GM19023 (cell line): ENCODE measurements at regions not wholly inside any gene's neighbourhood (a gene's known extent, or its start where the extent isn't known, plus 50 kb on each side); places are given as distances from the start of the nearest gene placed in this dataset.
"Not testable (repeated sequence)": the region's sequence is repeated elsewhere in the genome, so short reads cannot be mapped to it uniquely, and the experiment has no call there.

Experiments
- ATAC-seq: cut with Tn5 transposase; IDR thresholded peaks from one replicate; pipeline ENCODE4 v1.9.1; 2021; ENCODE audit warnings: mild to moderate bottlenecking, moderate library complexity; ENCODE audit not compliant: unreplicated experiment

DNA sequence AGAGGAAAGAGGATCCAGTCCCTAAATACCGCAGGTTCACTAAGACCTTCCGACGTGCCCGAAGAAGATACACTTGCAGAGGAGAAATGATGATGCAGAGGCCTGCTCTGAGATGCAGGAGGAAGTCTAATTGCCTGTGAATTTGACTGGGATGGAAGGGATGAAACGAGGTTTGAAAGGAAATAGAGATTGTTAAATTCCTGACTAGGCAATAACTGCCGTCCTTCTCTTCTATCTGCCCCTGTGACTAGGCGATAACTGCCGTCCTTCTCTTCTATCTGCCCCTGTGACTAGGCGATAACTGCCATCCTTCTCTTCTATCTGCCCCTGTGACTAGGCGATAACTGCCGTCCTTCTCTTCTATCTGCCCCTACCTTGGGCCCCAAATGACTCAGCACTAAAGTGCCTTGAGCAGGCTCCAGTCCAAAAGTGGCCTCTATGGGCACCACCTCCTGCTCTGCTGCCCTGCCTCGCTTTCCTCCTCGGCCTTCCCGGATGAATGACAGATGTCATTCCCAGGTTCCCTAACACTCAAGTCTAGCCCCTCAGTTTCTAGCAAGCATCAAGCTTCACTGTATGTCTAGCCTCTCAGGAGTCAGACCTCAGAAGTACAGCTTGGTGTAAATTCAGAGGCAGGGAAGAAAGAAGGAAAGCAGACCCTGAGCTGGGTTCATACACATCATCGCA, 189.1 kb downstream of the FOXD4L6 start:
- ATAC-seq, result not testable (repeated sequence)

DNA sequence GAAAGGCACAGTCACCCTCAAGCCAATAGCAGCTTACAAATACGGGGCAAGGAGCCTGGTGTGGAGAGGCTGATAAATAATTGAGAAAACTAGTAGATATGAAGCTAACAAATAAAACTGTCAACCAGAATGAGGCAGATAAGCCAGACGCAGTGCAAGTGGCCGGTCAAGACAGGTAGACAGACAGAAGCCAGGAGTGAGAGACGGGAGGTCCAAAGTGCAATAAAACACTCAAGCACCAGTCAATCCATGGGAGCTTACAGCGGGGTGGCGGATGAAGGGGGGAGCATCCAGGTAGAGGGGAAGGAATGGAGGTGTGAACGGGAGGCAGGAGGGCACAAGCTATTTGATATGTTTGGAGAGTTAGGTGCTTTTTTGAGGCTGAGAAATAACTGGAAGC, 193.1 kb downstream of the FOXD4L6 start:
- no peak for ATAC-seq

DNA sequence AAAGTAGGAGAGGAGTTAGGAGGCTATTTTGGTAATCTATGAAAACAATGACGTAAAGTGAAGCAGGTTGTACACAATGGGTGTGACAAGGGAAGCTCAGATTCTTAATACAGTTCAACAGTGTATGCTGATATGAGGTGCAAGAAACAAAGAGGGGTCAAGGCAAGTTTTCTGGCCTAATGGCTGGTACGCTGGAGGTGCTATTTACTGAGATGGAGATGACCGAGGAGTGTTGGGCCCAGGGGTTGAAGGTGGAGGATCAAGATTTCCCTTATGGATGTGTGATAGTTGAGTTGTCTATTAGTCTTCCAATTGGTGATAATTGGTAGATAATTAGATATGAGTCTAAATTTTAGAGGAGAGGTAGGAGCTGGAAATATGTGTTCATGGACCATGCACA, 194.0 kb downstream of the FOXD4L6 start:
- ATAC-seq, result not testable (repeated sequence)

DNA sequence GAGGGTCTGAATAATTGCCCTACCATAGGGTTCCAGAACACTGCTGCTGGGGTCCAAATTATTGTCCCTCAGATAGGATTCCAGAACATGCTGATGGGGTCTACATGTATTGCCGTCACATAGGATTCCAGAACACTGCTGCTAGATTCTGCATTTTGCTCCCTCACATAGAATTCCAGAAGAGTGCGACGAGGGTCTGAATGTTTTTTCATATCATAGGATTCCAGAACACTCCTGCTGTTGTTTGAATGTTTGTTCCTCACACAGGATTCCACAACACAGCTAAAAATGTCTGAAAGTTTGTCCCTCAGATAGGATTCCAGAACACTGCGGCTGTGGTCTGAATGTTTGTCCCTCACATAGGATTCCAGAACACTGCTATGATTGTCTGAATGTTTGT, 198.1 kb downstream of the FOXD4L6 start:
- not testable (repeated sequence) for ATAC-seq

DNA sequence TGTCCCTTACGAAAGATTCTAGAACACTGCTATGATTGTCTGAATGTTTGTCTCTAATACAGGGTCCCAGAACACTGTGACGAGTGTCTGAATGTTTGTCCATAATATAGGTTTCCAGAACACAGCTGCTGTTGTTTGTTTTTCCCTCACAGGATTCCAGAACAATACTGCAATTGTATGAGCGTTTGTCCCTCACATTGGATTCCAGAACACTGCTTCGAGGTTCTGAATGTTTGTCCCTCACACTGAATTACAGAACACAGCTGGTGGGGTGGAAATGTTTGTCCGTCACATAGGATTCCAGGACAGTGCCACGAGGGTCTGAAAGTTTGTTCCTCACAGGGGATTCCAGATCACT, 199.0 kb downstream of the FOXD4L6 start:
- not testable (repeated sequence) for ATAC-seq

DNA sequence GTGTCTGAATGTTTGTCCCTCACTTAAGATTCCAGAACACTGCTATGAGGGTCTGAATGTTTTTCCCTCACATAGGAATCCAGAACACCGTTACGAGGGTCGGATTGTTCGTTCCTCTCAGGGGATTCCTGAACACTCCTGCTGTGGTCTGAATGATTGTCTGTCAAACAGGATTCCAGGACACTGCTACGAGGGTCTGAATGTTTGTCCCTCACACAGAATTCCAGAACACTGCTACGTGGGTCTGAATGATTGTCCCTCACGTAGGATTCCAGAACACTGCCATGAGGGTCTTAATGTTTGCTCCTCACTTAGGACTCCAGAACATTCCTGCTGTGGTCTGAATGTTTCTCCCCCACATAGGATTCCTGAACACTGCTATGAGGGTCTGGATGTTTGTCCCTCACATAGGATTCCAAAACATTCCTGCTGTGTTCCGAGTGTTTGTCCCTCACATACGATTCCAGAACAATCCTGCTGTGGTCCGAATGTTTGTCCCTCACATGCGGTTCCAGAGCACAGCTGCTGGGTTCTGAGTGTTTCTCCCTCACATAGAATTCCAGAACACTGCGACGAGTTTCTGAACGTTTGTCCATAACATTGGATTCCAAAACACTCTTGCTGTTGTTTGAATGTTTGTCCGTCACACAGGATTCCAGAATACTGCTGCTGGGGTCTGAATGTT, 199.5 kb downstream of the FOXD4L6 start:
- ATAC-seq, result no peak

DNA sequence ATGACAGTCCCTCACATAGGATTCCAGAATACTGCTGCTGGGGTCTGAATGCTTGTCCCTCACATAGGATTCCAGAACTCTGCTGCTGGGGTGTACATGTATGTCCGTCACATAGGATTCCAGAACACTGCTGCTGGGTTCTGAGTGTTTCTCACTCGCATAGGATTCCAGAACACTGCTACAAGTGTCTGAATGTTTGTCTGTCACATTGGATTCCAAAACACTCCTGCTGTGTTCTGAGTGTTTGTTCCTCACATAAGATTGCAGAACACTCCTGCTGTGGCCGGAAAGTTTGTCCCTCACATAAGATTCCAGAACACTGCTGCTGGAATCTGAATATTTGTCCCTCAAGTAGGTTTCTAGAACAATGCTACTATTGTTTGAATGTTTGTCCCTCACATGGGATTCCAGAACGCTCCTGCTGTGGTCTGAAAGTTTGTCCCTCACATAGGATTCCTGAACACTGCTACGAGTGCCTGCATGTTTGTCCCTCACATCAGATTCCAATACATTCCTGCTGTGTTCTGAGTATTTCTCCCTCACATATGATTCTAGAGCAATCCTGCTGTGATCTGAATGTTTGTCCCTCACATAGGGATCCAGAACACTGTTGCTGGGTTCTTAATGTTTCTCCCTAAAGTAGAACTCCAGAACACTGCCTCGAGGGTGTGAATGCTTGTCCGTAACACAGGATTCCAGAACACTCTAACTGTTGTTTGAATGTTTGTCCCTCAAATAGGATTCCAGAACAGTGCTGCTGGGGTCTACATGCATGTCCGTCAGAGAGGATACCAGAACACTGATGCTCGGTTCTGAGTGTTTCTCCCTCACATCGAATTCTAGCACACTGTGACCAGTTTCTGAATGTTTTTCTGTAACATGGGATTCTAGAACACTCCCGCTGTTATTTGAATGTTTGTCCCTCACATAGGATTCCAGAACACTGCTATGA, 200.4 kb downstream of the FOXD4L6 start:
- ATAC-seq, result no peak

DNA sequence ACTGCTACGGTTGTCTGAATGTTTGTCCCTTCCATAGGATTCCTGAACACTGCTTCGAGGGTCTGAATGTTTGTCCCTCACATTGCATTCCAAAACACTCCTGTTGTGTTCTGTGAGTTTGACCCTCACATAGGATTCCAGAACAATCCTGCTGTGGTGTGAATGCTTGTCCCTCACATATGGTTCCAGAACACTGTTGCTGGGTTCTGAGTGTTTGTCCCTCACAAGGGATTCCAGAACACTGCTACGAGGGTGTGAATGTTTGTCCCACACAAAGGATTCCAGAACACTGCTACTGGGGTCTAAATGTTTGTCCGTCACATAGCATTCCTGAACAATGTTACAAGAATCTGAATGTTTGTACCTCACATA, 201.2 kb downstream of the FOXD4L6 start:
- ATAC-seq, result no peak

DNA sequence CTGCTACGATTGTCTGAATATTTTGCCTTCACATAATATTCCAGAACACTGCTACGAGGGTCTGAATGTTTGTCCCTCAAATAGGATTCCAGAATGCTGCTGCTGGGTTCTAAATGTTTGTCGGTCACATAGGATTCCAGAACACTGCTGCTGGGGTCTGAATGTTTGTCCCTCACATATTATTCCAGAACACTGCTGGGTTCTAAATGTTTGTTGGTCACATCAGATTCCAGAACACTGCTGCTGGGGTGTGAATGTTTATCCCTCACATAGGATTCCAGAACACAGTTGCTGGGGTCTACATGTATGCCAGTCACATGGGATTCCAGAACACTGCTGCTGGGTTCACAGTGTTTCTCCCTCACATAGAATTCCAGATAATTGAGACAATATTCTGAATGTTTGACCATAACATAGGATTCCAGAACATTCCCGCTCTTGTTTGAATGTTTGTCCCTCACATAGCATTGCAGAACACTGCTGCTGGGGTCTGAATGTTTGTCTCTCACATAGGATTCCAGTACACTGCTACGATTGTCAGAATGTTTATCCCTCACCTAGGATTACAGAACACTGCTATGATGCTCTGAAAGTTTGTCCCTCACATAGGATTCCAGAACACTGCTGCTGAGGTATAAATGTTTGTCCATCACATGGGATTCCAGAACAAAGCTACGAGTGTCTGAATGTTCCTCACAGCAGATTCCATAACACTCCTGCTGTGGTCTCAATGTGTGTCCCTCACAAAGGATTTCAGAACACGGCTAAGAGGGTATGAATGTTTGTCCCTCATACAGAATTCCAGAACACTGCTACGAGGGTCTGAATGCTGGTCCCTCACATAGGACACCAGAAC, 201.8 kb downstream of the FOXD4L6 start:
- no peak for ATAC-seq

DNA sequence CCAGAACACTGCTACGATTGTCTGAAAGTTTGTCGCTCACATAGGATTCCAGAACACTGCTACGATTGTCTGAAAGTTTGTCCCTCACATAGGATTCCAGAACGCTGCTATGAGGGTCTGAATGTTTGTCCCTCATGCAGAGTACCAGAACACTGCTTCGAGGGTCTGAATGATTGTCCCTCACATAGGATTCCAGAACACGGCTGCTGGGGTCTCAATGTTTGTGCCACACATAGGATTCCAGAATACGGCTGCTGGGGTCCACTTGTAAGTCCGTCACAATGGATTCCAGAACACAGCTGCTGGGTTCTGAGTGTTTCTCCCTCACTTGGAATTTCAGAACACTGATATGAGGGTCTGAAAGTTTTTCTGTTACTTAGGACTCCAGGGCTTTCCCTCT, 203.3 kb downstream of the FOXD4L6 start:
- ATAC-seq, result no peak

DNA sequence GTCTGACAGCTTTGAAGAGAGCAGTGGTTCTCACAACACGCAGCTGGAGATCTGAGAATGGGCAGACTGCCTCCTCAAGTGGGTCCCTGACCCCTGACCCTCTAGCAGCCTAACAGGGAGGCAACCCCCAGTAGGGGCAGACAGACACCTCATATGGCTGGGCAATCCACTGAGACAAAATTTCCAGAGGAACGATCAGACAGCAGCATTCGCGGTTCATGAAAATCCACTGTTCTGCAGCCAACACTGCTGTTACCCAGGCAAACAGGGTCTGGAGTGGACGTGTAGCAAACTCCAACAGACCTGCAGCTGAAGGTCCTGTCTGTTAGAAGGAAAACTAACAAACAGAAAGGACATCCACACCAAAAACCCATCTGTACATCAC, 212.1 kb downstream of the FOXD4L6 start:
- ATAC-seq, result not testable (repeated sequence)

DNA sequence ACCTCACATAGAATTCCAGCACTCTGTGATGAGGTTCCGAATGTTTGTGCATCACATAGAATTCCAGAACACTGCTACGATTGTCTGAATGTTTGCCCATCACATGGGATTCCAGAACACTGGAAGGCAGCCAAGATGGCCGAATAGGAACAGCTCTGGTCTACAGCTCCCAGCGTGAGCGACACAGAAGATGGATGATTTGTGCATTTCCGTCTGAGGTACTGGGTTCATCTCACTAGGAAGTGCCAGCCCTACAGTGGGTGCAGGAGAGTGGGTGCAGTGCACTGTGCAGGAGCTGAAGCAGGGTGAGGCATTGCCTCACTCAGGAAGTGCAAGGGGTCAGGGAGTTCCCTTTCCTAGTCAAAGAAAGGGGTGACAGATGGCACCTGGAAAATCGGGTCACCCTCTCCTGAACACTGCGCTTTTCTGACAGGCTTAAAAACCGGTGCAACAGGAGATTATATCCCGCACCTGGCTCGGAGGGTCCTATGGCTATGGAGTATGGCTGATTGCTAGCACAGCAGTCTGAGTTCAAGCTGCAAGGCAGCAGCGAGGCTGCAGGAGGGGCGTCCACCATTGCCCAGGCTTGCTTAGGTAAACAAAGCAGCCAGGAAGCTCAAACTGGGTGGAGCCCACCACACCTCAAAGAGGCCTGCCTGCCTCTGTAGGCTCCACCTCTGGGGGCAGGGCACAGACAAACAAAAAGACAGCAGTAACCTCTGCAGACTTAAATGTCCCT, 212.7 kb downstream of the FOXD4L6 start:
- ATAC-seq, result not testable (repeated sequence)

DNA sequence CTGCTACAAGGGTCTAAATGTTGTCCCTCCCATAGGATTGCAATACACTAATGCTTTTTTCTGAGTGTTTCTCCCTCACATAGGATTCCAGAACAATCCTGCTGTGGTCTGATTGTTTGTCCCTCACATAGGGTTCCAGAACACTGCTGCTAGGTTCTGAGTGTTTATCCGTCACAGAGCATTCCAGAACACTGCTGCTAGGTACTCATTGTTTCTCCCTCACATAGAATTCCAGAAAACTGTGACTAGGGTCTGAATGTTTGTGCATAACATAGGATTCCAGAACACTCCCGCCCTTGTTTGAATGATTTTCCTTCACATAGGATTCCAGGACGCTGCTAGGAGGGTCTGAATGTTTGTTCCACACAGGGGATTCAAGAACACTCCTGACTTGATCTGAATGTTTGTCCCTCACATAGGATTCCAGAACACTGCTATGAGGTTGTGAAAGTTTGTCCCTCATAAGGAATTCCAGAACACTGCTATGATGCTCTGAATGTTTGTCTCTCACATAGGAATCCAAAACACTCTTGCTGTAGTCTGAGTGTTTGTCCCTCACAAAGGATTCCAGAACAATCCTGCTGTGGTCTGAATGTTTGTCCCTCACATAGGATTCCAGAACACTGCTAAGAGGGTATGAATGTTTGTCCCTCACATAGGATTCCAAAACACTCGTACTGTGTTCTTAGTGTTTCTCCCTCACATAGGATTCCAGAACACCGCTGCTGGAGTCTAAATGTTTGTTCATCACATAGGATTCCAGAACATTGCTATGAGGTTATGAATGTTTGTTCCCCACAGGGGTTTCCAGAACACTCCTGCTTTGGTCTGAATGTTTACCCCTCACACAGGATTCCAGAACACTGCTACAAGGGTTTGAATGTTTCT, 213.5 kb downstream of the FOXD4L6 start:
- no peak for ATAC-seq

DNA sequence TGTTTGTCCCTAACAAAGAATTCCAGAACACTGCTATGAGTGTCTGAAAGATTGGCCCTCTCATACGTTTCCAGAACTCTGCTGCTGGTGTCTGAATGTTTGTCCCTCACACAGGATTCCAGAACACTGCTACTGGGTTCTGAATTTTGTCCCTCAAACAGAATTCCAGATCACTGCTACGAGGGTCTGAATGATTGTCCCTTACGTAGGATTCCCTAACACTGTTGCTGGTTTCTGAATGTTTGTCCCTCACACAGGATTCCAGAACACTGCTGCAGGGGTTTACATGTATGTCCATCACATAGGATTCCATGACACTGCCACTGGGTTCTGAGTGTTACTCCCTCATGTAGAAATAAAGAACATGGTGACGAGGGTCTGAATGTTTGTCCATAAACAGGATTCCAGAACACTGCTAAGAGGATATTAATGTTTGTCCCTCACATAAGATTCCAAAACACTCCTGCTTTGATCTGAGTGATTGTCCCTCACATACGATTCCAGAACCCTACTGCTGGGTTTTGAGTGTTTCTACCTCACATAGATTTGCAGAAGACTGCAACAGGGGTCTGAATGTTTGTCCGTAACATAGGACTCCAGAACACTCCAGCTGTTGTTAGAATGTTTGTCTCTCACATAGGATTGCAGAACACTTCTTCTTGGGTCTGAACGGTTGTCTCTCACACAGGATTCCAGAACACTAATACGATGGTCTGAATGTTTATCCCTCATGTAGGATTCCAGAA, 214.4 kb downstream of the FOXD4L6 start:
- ATAC-seq, result no peak

DNA sequence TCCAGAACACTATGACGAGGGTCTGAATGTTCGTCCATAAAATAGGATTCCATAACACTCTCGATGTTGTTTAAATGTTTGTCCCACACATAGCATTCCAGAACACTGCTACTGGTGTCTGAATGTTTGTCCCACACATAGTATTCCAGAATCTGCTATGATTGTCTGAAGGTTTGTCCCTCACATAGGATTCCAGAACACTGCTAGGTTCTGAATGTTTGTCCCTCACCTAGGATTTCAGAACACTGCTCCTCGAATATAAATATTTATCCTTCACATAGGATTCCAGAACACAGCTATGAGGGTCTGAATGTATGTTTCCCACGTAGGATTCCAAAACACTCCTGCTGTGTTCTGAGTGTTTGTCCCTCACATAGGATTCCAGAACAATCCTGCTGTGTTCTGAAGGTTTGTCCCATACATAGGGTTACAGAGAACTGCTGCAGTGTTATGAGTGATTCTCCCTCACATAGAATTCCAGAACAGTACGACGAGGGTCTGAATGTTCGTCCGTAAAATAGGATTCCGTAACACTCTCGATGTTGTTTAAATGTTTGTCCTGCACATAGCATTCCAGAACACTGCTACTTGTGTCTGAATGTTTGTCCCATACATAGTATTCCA, 215.3 kb downstream of the FOXD4L6 start:
- ATAC-seq, result no peak

DNA sequence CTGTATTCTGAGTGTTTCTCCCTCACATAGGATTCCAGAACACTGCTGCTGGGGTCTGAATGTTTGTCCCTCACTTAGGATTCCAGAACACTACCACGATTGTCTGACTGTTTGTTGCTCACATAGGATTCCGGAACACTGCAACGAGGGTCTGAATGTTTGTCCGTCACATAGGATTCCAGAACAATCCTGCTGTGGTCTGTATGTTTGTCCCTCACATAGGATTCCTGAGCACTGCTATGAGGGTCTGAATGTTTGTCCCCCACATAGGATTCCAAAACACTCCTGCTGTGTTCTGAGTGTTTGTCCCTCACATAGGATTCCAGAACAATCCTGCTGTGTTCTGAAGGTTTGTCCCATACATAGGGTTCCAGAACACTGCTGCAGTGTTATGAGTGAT, 215.8 kb downstream of the FOXD4L6 start:
- not testable (repeated sequence) for ATAC-seq

DNA sequence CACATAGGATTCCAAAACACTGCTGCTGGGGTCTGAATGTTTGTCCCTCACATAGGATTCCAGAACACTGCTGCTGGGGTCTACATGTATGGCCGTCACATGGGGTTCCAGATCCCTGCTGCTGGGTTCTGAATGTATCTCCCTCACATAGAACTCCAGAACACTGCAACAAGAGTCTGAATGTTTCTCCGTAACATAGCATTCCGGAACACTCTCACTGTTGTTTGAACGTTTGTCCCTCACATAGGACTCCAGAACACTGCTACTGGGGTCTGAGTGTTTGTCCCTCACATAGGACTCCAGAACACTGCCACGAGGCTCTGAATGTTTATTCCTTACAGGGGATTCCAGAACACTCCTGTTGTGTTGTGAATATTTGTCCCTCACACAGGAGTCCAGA, 216.8 kb downstream of the FOXD4L6 start:
- ATAC-seq, result no peak

DNA sequence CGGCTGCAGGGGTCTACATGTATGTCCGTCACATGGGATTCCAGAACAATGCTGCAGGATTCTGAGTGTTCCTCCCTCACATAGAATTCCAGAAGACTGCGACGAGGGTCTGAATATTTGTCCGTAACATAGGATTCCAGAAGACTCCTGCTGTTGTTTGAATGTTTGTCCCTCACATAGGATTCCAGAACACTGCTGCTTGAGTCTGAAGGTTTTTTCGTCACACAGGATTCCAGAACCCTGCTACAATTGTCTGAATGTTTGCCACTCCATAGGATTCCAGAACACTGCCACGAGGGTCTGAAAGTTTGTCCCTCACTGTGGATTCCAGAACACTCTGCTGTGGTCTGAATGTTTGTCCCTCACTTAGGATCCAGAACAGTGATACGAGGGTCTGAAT, 217.5 kb downstream of the FOXD4L6 start:
- not testable (repeated sequence) for ATAC-seq
